ENCODE measurements at regions not wholly inside any gene's neighbourhood (a gene's known extent, or its start where the extent isn't known, plus 50 kb on each side); places are given as distances from the start of the nearest gene placed in this dataset.

GRCh38 chr13:83702021-83702420 lies 180.3 kb downstream of the SLITRK1 start:
- Histone ChIP-seq H3K36me3 (ENCODE audit: low read depth) (no peaks in the 10 kb centered on the region), H3K9me3 (ENCODE audit: severe bottlenecking) (no peaks in the 10 kb centered on the region), H3K4me1 (ENCODE audit: insufficient read depth, poor library complexity, severe bottlenecking) (no peaks in the 10 kb centered on the region), H3K27me3 (ENCODE audit: insufficient read depth, poor library complexity, severe bottlenecking) (no peaks in the 10 kb centered on the region), H3K27ac (ENCODE audit: poor library complexity, severe bottlenecking) (no peak overlapping the region), H3K4me3 (ENCODE audit: severe bottlenecking) (no peak overlapping the region)
- TF ChIP-seq CTCF (IDR thresholded peaks at IDR 0.05; ENCODE audit: poor library complexity, severe bottlenecking), result no peak
- ATAC-seq (ENCODE audit: low read depth) (no peak), DNase-seq (ENCODE audit: low spot score) (no peak)

- no peak for DNase-seq (ENCODE audit: low spot score)
- ATAC-seq (ENCODE audit: low read depth), result no peak
- H3K36me3 ChIP-seq (ENCODE audit: low read depth), result no peaks in the 10 kb centered on the region
- TF ChIP-seq CTCF (IDR thresholded peaks at IDR 0.05; ENCODE audit: poor library complexity, severe bottlenecking), result no peak
- no peak overlapping the region for H3K4me3 ChIP-seq (ENCODE audit: severe bottlenecking)
- no peak overlapping the region for H3K27ac ChIP-seq (ENCODE audit: poor library complexity, severe bottlenecking)
- H3K9me3 ChIP-seq (ENCODE audit: severe bottlenecking), result no peaks in the 10 kb centered on the region
- no peaks in the 10 kb centered on the region for H3K27me3 ChIP-seq (ENCODE audit: insufficient read depth, poor library complexity, severe bottlenecking)
- H3K4me1 ChIP-seq (ENCODE audit: insufficient read depth, poor library complexity, severe bottlenecking), result no peaks in the 10 kb centered on the region
Observed at GRCh38 chr13:83692800-83693199, 189.5 kb downstream of the SLITRK1 start.

- Histone ChIP-seq H3K4me1 (ENCODE audit: insufficient read depth, poor library complexity, severe bottlenecking) (no peaks in the 10 kb centered on the region), H3K27me3 (ENCODE audit: insufficient read depth, poor library complexity, severe bottlenecking) (no peaks in the 10 kb centered on the region), H3K4me3 (ENCODE audit: severe bottlenecking) (no peak overlapping the region), H3K27ac (ENCODE audit: poor library complexity, severe bottlenecking) (no peak overlapping the region), H3K36me3 (ENCODE audit: low read depth) (no peaks in the 10 kb centered on the region), H3K9me3 (ENCODE audit: severe bottlenecking) (no peaks in the 10 kb centered on the region)
- no peak for TF ChIP-seq CTCF (IDR thresholded peaks at IDR 0.05; ENCODE audit: poor library complexity, severe bottlenecking)
- DNase-seq (ENCODE audit: low spot score), result no peak
- no peak for ATAC-seq (ENCODE audit: low read depth)
Observed at GRCh38 chr13:83691966-83692365, 190.3 kb downstream of the SLITRK1 start.

DNA sequence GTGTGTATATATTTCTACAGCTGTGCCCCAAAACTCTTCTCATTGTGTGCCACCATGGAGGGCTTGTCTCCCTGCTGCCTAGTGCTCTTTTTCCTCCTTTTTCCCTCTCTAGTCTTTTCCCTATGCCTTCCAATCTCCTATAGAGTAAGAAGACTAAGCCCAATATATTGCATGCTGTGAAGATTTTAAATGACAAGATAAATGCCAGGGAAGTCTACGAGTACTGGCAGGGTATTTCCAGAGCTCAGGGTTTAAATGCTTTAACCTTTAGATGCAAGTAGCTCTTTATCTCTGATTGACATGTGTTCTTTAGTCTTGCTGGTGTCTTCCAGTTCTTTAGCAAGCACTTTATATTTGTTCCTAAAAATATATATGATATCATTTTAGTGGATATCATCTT lies 200.7 kb downstream of the SLITRK1 start:
- TF ChIP-seq CTCF (IDR thresholded peaks at IDR 0.05; ENCODE audit: poor library complexity, severe bottlenecking), result no peak
- ATAC-seq (ENCODE audit: low read depth) (no peak), DNase-seq (ENCODE audit: low spot score) (no peak)
- Histone ChIP-seq H3K4me3 (ENCODE audit: severe bottlenecking) (no peak overlapping the region), H3K27ac (ENCODE audit: poor library complexity, severe bottlenecking) (no peak overlapping the region), H3K9me3 (ENCODE audit: severe bottlenecking) (no peaks in the 10 kb centered on the region), H3K27me3 (ENCODE audit: insufficient read depth, poor library complexity, severe bottlenecking) (no peaks in the 10 kb centered on the region), H3K36me3 (ENCODE audit: low read depth) (no peaks in the 10 kb centered on the region), H3K4me1 (ENCODE audit: insufficient read depth, poor library complexity, severe bottlenecking) (no peaks in the 10 kb centered on the region)

DNA sequence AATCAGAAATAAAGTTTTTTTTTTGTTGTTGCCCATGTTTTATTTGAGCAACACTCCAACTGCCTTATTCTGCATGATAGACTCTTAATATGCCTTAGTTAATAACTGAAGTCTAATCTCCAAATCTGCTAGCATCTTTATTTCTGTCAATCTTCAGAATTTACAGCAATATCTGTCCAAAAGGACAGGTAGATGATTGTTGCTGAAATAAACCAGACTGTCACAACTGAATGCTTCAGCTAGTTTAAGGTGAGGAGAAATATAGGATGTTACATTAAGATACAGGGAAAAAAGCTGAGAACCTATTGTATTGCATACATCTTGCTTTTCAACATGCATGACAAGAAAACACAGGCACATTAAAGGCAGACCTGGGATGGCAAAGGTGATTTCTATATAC lies 204.3 kb downstream of the SLITRK1 start:
- Histone ChIP-seq H3K36me3 (ENCODE audit: low read depth) (no peaks in the 10 kb centered on the region), H3K4me1 (ENCODE audit: insufficient read depth, poor library complexity, severe bottlenecking) (no peaks in the 10 kb centered on the region), H3K4me3 (ENCODE audit: severe bottlenecking) (no peak overlapping the region), H3K9me3 (ENCODE audit: severe bottlenecking) (no peaks in the 10 kb centered on the region), H3K27me3 (ENCODE audit: insufficient read depth, poor library complexity, severe bottlenecking) (no peaks in the 10 kb centered on the region), H3K27ac (ENCODE audit: poor library complexity, severe bottlenecking) (no peak overlapping the region)
- ATAC-seq (ENCODE audit: low read depth) (no peak), DNase-seq (ENCODE audit: low spot score) (no peak)
- no peak for TF ChIP-seq CTCF (IDR thresholded peaks at IDR 0.05; ENCODE audit: poor library complexity, severe bottlenecking)
